MM.1S (cell line): ENCODE measurements at regions not wholly inside any gene's neighbourhood (a gene's known extent, or its start where the extent isn't known, plus 50 kb on each side); places are given as distances from the start of the nearest gene placed in this dataset.
"Not testable (repeated sequence)": the region's sequence is repeated elsewhere in the genome, so short reads cannot be mapped to it uniquely, and the experiment has no call there.

Source experiments
- CTCF ChIP-seq: fragments of 300-600 bp; sonication (generic); IDR thresholded peaks from 2 replicates; pipeline ENCODE4 v1.5.1; 2016; ENCODE audit warnings: antibody characterized with exemption, low read length, mixed read lengths
- EZH2phosphoT487 ChIP-seq: fragments of 300-600 bp; sonication (generic); IDR thresholded peaks from 2 replicates; pipeline ENCODE4 v1.6.1; 2018; ENCODE audit warnings: antibody characterized with exemption, low read length

GRCh38 chr2:153593086-153593485 is 114.5 kb upstream of the RPRM start:
- TF ChIP-seq CTCF, EZH2phosphoT487: not testable (repeated sequence)
